Neutrophil (primary cell): ENCODE measurements at regions not wholly inside any gene's neighbourhood (a gene's known extent, or its start where the extent isn't known, plus 50 kb on each side); places are given as distances from the start of the nearest gene placed in this dataset.
"Not testable (repeated sequence)": the region's sequence is repeated elsewhere in the genome, so short reads cannot be mapped to it uniquely, and the experiment has no call there.

Experiments
- H3K27ac ChIP-seq: fragments of 200-600 bp; sonication (generic); 2 replicates; pipeline ENCODE4 v1.5.1; 2016; ENCODE audit warnings: mild to moderate bottlenecking, moderate library complexity
- H3K27me3 ChIP-seq: fragments of 200-600 bp; sonication (generic); 2 replicates; pipeline ENCODE4 v1.6.0; 2016; ENCODE audit warnings: mild to moderate bottlenecking
- H3K36me3 ChIP-seq: fragments of 200-600 bp; sonication (generic); 2 replicates; pipeline ENCODE4 v1.5.1; 2017
- H3K4me1 ChIP-seq, 2 experiments: fragments of 200-600 bp in 1 of 2; sonication (generic) in 1 of 2; 1 replicate in 1 of 2; 2 replicates in 1 of 2; pipeline versions ENCODE4 v1.5.1 to v1.6.1; 2013 to 2016; ENCODE audit warnings: low read depth in 1 of 2, low read length in 1 of 2, mild to moderate bottlenecking in 1 of 2, moderate library complexity in 1 of 2; ENCODE audit not compliant: control insufficient read depth in 1 of 2, insufficient read depth in 1 of 2
- H3K4me3 ChIP-seq, 2 experiments: fragments of 200-600 bp in 1 of 2; sonication (generic) in 1 of 2; 1 replicate in 1 of 2; 2 replicates in 1 of 2; pipeline ENCODE4 v1.5.1; 2013 to 2016; ENCODE audit warnings: low read depth in 1 of 2, low read length in 1 of 2, mild to moderate bottlenecking in 1 of 2, moderate library complexity in 1 of 2
- H3K9me3 ChIP-seq: fragments of 200-600 bp; sonication (generic); 2 replicates; pipeline ENCODE4 v1.5.1; 2016
- TF ChIP-seq, protein P1 (sequence below): fragments of 200-600 bp; sonication (generic); IDR thresholded peaks from 2 replicates; pipeline ENCODE4 v1.5.1; 2016; ENCODE audit warnings: antibody characterized with exemption

DNA sequence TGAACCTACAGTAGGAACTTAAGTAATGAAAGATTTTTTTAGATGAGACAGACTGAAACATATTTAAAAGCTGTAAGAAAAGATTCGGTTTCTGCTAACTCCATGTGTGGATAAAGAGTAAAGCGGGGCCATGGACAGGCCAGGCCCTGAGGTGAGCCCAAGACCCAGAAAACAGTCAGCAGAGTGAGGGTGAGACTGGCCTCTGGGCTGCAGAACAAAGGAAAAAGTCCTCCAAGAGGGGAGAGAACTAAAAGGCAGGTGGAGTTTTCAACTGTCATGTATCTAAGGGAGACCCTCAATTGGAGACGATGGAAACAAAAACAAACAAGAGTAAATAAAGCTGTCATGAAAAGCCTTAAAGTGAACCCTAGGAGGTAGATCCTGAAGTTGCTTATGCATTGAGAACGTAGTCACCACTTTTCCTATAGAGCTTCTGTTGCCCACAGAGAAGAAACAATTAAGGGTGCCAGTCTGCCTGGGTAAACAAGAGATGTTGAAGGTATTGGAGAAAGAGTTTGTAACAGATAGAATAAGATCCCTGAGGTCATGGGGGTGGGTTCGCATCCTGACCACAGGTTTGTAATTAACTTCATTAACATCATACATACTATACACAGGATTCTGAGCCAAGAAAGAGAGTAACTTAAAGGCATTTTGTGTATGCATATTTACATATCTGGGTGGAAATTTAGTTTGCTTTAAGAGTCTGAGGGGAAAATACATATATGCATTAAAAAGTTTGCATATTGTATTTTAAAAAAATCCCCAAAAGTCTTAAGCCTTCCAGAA lies 268.7 kb upstream of the PDE3A start:
- no peaks in the 10 kb centered on the region for H3K4me1 ChIP-seq
- no peak overlapping the region for H3K27ac ChIP-seq
- H3K9me3 ChIP-seq, result no peaks in the 10 kb centered on the region
- no peaks in the 10 kb centered on the region for H3K36me3 ChIP-seq
- TF ChIP-seq, protein P1, sequence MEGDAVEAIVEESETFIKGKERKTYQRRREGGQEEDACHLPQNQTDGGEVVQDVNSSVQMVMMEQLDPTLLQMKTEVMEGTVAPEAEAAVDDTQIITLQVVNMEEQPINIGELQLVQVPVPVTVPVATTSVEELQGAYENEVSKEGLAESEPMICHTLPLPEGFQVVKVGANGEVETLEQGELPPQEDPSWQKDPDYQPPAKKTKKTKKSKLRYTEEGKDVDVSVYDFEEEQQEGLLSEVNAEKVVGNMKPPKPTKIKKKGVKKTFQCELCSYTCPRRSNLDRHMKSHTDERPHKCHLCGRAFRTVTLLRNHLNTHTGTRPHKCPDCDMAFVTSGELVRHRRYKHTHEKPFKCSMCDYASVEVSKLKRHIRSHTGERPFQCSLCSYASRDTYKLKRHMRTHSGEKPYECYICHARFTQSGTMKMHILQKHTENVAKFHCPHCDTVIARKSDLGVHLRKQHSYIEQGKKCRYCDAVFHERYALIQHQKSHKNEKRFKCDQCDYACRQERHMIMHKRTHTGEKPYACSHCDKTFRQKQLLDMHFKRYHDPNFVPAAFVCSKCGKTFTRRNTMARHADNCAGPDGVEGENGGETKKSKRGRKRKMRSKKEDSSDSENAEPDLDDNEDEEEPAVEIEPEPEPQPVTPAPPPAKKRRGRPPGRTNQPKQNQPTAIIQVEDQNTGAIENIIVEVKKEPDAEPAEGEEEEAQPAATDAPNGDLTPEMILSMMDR, result no peak
- H3K4me3 ChIP-seq, result no peak overlapping the region
- no peaks in the 10 kb centered on the region for H3K27me3 ChIP-seq

DNA sequence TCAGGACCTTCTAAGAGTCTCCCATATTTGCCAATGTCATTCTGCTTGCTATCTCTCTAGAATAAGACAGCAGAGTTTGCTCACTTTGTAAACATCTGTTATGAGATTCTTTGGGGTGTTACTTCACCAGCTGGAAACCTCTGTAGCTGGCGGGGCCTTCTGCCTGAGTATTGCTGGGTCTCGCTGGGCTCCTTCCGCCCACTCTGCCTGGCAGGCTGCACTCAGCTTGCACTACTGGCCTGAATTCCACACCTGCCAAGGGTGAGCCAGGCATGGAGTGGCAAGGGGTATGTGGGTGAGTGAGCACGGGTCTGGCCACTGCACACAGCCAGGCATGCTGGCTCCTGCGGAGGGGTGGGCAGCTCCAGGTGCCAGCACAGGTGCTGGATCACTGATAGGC lies 267.3 kb upstream of the PDE3A start:
- Histone ChIP-seq H3K36me3 (no peaks in the 10 kb centered on the region), H3K4me3 (no peak overlapping the region), H3K27ac (no peak overlapping the region), H3K27me3 (no peaks in the 10 kb centered on the region), H3K9me3 (no peaks in the 10 kb centered on the region), H3K4me1 (no peaks in the 10 kb centered on the region)
- TF ChIP-seq, protein P1, result no peak

DNA sequence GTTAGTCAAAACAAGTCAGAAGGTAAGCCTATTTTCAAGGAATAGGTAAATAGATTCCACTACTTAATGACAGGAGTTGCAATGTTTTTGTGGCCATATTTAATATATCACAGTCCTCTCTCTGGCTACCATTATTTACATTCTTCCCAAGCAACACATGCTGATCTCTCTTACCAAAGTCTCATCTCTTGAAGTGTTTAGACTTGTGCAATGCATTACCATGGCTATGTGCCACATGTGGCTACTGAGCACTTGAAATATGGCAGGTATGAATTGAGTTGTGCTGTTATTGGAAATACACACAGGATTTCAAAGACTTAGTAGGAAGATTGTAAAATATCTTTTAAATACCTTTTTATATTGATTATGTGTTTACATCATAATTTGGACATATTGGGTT lies 262.4 kb upstream of the PDE3A start:
- Histone ChIP-seq H3K9me3 (no peaks in the 10 kb centered on the region), H3K27ac (no peak overlapping the region), H3K27me3 (no peaks in the 10 kb centered on the region), H3K36me3 (no peaks in the 10 kb centered on the region), H3K4me1 (no peaks in the 10 kb centered on the region), H3K4me3 (no peak overlapping the region)
- TF ChIP-seq, protein P1, result no peak

DNA sequence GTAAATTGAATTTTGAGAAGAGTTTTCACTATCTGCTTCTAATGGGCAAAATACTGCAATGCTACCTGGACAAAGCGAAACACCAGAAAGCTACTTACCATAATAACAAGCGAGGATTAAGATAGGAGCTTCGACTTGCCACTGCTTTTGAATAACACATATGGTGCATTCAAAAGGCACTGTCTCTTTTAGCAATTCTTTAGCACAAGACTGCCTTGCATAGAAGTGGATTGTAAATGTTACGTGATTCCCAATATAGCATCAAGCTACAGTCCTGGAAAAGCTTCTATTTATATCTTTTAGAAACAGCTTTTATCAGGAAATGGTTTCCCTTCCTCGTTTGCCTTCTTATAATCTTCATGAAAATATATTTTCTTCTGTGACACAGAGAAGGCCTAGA lies 258.7 kb upstream of the PDE3A start:
- H3K36me3 ChIP-seq, result no peaks in the 10 kb centered on the region
- H3K4me1 ChIP-seq, result no peaks in the 10 kb centered on the region
- no peaks in the 10 kb centered on the region for H3K27me3 ChIP-seq
- no peaks in the 10 kb centered on the region for H3K9me3 ChIP-seq
- no peak overlapping the region for H3K27ac ChIP-seq
- no peak overlapping the region for H3K4me3 ChIP-seq
- TF ChIP-seq, protein P1, result no peak

DNA sequence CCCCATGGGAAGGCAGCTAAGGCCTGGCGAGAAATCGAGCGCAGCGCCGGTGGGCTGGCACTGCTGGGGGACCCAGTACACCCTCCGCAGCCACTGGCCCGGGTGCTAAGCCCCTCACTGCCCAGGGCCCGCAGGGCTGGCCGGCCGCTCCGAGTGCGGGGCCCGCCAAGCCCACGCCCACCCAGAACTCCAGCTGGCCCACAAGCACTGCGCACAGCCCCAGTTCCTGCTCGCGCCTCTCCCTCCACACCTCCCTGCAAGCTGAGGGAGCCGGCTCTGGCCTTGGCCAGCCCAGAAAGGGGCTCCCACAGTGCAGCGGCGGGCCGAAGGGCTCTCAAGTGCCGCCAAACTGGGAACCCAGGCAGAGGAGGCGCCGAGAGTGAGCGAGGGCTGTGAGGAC lies 253.0 kb upstream of the PDE3A start:
- H3K27me3 ChIP-seq, H3K36me3 ChIP-seq, H3K27ac ChIP-seq, H3K9me3 ChIP-seq, H3K4me1 ChIP-seq, H3K4me3 ChIP-seq: not testable (repeated sequence)

DNA sequence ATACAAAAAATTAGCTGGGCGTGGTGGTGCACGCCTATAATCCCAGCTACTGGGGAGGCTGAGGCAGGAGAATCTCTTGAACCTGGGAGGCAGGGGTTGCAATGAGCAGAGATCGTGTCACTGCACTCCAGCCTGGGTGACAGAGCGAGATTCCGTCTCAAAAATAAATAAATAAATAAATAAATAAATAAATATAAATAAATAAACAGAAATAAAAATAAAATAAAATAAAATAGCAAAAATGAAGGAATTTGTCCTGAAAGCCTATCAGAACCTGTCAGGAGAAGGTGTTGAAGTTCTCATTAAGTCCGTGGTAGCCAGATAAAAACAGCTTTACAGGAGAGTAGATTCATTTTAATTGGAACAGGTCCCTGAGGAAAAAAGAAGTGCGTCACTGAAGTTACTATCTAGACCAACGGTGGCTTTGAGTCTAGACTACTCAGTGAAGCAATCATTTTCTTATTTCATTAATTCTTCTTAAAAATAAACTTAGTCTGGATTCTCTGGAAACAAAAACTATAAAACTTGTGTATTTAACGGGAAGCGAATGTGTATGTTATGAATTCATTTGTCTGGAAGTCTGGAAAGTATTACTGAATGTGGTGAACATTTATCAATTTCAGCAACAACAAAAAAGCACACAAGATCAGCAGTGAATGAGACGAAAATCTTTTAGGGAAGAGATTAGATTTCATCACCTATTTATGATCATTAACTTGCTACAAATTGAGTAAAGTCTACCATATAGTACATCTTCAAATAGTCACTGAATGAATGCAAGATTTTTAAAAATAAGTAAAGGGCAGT lies 248.5 kb upstream of the PDE3A start:
- Histone ChIP-seq H3K9me3 (no peaks in the 10 kb centered on the region), H3K4me3 (no peak overlapping the region), H3K36me3 (no peaks in the 10 kb centered on the region), H3K4me1 (no peaks in the 10 kb centered on the region), H3K27ac (no peak overlapping the region), H3K27me3 (no peaks in the 10 kb centered on the region)
- TF ChIP-seq, protein P1, result no peak
